CD4-positive, alpha-beta T cell treated with Interleukin-1 beta for 1 hour (primary cell): ENCODE measurements at regions not wholly inside any gene's neighbourhood (a gene's known extent, or its start where the extent isn't known, plus 50 kb on each side); places are given as distances from the start of the nearest gene placed in this dataset.

ENCODE experiments used
- DNase-seq, 2 donors: peaks; one replicate each; pipeline ENCODE4 v3.0.0-alpha.2; 2020 to 2022

- DNase-seq, result no peak
Measured at GRCh38 chr12:124629789-124630480, 62.5 kb upstream of the NCOR2 start.

DNA sequence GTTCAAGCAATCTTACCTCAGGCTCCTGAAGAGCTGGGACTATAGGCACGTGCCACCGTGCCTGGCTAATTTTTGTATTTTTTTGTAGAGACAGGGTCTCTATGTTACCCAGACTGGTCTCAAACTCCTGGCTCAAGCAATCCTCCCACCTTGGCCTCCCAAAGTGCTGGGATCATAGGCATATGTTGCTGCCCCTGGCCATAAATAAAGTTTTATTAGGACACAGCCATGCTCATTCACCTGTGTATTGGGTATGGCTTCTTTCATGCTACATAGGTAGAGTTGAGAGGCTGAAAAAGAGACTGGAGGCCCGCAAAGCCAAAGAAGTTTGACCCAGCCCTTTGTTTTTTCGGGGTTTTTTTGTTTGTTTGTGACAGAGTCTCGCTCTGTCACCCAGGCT lies 61.7 kb upstream of the NCOR2 start:
- no peak for DNase-seq

DNA sequence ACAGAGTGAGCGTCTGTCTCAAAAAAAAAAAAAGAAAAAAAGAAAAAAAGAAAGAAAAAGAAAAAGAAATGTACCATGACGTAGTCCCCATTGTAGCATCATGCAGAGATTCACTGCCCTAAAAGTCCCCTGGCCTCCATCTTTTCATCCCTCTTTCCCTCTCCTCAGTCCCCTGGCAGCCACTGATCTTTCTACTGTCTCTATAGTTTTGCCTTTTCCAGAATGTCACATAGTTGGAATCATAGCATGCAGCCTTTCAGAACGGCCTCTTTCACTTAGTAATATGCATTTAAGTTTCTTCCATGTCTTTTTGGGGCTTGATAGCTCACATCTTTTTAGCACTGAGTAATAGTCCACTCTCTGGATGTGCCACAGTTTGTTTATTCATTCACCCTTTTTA lies 60.5 kb upstream of the NCOR2 start:
- no peak for DNase-seq

DNA sequence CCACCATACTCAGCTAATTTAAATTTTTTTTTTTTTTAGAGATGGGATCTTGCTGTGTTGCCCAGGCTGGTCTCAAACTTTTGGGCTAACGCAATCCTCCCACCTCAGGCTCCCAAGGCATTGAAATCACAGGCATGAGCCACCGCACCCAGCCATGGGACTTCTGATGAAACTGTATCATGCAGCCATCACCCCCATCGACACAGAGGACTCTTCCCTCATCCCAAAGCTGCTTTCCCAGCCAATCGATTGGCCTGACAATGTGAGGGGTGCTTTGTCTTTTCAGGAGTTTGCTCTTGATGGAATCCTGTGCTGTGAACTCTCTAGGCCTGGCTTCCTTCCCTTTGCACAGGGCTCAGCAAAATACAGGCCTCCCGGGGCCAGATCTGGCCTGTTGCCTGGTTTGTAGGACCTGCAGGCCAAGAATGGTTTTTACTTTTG lies 59.6 kb upstream of the NCOR2 start:
- no peak for DNase-seq

DNA sequence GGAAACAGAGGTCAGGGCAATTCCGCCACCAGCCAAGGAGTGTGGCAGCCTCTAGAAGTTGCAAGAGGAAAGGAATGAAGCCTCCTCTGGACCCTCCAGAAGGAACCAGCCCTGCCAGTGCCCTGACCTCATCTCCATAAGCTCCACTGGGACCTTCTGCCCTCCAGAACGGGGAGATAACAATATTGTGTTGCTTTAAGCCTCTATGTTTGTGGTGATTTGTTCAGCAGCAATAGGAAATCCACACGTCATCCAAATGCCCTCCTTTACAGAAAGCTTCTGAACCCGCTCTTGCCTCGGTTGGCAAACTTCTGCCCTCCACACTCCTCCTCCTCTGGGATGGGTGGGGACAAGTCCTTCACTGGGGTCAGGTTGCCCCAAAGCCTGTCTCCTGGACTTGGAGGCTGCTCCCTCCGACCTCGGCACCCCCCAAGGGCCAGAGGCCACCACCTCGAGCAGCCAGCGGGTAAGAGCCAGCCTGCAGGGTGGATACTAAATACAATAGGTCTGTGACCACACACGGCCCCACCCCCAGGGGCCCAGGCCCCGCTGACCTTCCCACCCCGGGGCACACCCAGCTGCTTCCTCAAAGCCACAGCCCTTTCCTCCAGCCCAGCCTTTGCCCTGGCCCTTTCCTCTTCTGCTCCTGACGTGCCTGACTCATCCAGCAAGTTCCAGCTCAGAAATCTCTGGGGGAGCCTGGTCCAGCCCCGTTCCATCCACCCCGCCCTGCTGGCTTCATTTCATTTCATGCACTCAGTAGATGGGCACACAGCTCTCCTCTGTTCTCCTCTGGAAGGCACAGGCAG lies 58.7 kb upstream of the NCOR2 start:
- DNase-seq, result peak; percentile 8 to 83

GRCh38 chr12:124624823-124625222 lies 57.4 kb upstream of the NCOR2 start:
- no peak for DNase-seq

DNA sequence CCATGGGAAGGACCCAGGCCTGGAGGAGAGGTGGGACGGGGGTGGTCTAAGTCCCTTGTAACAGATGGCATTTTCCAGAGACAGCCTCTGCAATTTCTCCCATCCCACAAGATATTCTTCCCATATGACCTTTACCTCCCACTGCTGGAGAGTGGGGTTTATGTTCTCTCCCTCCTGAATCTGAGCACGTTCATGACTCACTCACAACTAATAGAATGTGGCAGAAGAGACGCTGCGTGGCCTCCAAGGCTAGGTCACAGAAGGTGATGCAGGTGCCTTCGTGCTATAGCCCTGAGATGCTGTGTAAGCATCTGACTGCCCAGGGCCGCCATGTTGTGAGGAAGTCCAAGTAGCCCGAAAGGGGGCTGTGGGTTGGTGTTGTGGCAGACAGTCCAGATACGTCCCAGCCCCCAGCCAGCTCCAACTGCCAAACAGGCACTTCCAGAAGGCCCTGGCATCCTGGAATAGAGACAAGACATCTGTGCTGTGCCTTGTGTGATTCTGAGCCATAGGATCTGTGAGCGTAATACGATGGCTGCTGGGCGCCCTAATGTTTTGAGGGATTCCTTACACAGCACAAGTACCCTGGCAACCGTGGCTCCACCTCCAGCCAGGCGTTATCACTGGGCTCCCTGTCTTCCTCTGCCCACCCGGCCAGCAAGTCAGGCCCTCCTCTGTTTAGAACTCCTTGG lies 56.1 kb upstream of the NCOR2 start:
- DNase-seq, result no peak

GRCh38 chr12:124622764-124623163 lies 55.4 kb upstream of the NCOR2 start:
- no peak for DNase-seq

GRCh38 chr12:124622331-124622730 lies 54.9 kb upstream of the NCOR2 start:
- peak in 1 of 2 donors; percentile 62 for DNase-seq

- no peak for DNase-seq
Measured at GRCh38 chr12:124621296-124621660, 53.9 kb upstream of the NCOR2 start.

GRCh38 chr12:124620606-124621295 lies 53.3 kb upstream of the NCOR2 start:
- no peak for DNase-seq

DNA sequence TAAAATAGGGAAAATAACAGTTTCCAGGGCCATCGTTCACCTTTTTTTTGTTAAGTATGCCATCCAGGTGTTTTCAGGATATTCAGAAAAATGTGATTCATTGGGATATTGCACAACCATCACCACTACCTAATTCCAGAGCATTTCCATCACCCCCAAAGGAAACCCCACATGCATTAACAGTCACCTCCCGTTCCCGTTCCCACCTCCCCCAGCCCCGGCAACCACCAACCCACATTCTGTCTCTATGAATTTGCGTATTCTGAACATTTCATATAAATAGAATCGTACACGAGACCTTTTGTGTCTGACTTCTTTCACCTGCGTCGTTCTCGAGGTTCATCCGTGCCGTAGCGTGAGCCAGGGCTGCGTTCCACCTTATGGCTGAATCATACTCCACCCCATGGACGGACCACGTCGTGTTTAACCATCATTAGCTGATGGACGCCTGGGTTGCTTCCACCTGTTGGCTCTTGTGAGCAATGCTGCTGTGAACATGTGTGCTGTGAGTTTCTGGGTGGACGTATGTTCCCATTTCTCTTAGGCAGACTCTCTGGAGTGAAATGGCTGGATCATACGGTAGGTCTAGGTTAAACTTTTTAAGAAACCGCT lies 51.0 kb upstream of the NCOR2 start:
- no peak for DNase-seq

DNA sequence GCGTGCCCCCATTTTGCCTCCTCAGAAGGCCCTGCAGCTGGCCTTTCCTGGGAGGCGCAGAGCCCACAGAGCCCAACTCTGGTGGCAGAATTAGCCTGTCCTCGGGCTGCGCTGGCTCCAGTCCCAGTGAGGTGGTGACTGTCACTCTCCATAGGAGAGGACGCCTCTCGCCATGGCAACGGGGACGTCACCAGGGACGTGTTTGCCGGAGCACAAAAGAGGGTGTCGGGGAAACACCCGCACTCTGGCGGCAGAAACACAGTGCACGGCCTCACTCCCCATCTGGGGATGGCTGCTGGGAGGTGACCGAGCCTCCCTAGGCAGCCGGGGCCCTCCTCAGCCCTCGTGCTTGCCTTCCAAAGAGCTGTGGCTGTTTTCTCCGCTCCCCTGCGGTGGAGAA lies 50.2 kb upstream of the NCOR2 start:
- DNase-seq, result no peak
